GM12872 (cell line): ENCODE measurements at regions not wholly inside any gene's neighbourhood (a gene's known extent, or its start where the extent isn't known, plus 50 kb on each side); places are given as distances from the start of the nearest gene placed in this dataset.

ENCODE experiments used
- CTCF ChIP-seq: IDR thresholded peaks from 3 replicates; pipeline ENCODE4 v1.5.1; 2011; ENCODE audit warnings: low read depth, mild to moderate bottlenecking, low read length, moderate library complexity; ENCODE audit not compliant: insufficient read depth

GRCh38 chr10:128326251-128326650, 200.0 kb upstream of the MKI67 start:
- no peak for TF ChIP-seq CTCF

GRCh38 chr10:128326851-128327250, 200.6 kb upstream of the MKI67 start:
- no peak for TF ChIP-seq CTCF

GRCh38 chr10:128336401-128336800, 210.2 kb upstream of the MKI67 start:
- no peak for TF ChIP-seq CTCF

GRCh38 chr10:128337860-128338378, 211.7 kb upstream of the MKI67 start:
- no peak for TF ChIP-seq CTCF

- no peak for TF ChIP-seq CTCF
Observed at GRCh38 chr10:128338951-128339350, 212.7 kb upstream of the MKI67 start.

GRCh38 chr10:128339753-128340152, 213.5 kb upstream of the MKI67 start:
- no peak for TF ChIP-seq CTCF

- no peak for TF ChIP-seq CTCF
Observed at GRCh38 chr10:128345353-128345752, 219.1 kb upstream of the MKI67 start.
